ENCODE measurements at regions not wholly inside any gene's neighbourhood (a gene's known extent, or its start where the extent isn't known, plus 50 kb on each side); places are given as distances from the start of the nearest gene placed in this dataset.
"Not testable (repeated sequence)": the region's sequence is repeated elsewhere in the genome, so short reads cannot be mapped to it uniquely, and the experiment has no call there.

- DNase-seq, result no peak
These were observed 115.3 kb downstream of the LTN1 start for GRCh38 chr21:28877318-28877884.

GRCh38 chr21:28875078-28875477, 117.6 kb downstream of the LTN1 start:
- DNase-seq, result no peak

GRCh38 chr21:28872218-28872617, 120.5 kb downstream of the LTN1 start:
- DNase-seq, result no peak

- no peak for DNase-seq
These were observed 121.2 kb downstream of the LTN1 start for GRCh38 chr21:28871388-28872010.

- DNase-seq, result no peak
These were observed 125.3 kb downstream of the LTN1 start for GRCh38 chr21:28867401-28867800.

- no peak for DNase-seq
These were observed 127.0 kb downstream of the LTN1 start for GRCh38 chr21:28865488-28866186.

GRCh38 chr21:28858424-28858823, 134.3 kb downstream of the LTN1 start:
- no peak for DNase-seq

- no peak for DNase-seq
These were observed 134.9 kb downstream of the LTN1 start for GRCh38 chr21:28857752-28858151.

GRCh38 chr21:28856588-28857250, 136.0 kb downstream of the LTN1 start:
- DNase-seq, result no peak

GRCh38 chr21:28852706-28853105, 140.0 kb downstream of the LTN1 start:
- no peak for DNase-seq

- no peak for DNase-seq
These were observed 141.0 kb downstream of the LTN1 start for GRCh38 chr21:28851645-28852044.

GRCh38 chr21:28839237-28839636, 153.4 kb downstream of the LTN1 start:
- not testable (repeated sequence) for DNase-seq

- DNase-seq, result not testable (repeated sequence)
These were observed 155.3 kb downstream of the LTN1 start for GRCh38 chr21:28837426-28837825.

GRCh38 chr21:28836588-28836987, 156.1 kb downstream of the LTN1 start:
- DNase-seq, result not testable (repeated sequence)

GRCh38 chr21:28834335-28835238, 158.1 kb downstream of the LTN1 start:
- DNase-seq, result no peak

- no peak for DNase-seq
These were observed 159.1 kb downstream of the LTN1 start for GRCh38 chr21:28833609-28834008.

GRCh38 chr21:28833182-28833581, 159.5 kb downstream of the LTN1 start:
- no peak for DNase-seq

GRCh38 chr21:28832715-28833061, 160.0 kb downstream of the LTN1 start:
- no peak for DNase-seq

GRCh38 chr21:28832013-28832714, 160.5 kb downstream of the LTN1 start:
- no peak for DNase-seq

GRCh38 chr21:28828981-28829380, 163.7 kb downstream of the LTN1 start:
- no peak for DNase-seq

GRCh38 chr21:28828021-28828420, 164.7 kb downstream of the LTN1 start:
- no peak for DNase-seq

- no peak for DNase-seq
These were observed 165.3 kb downstream of the LTN1 start for GRCh38 chr21:28827422-28827821.

Data from RPMI8226 (cell line).